ENCODE measurements at regions not wholly inside any gene's neighbourhood (a gene's known extent, or its start where the extent isn't known, plus 50 kb on each side); places are given as distances from the start of the nearest gene placed in this dataset.

- no peak for TF ChIP-seq CTCF (IDR thresholded peaks at IDR 0.05)
- no peak for TF ChIP-seq POLR2A (IDR thresholded peaks at IDR 0.05)
Observed at GRCh38 chr19:31759359-31759758, 410.1 kb upstream of the TSHZ3 start.
